K562 (cell line): ENCODE measurements at regions not wholly inside any gene's neighbourhood (a gene's known extent, or its start where the extent isn't known, plus 50 kb on each side); places are given as distances from the start of the nearest gene placed in this dataset.

Source experiments
- ATAC-seq: fragments of 200-7000 bp; cut with Tn5 transposase; 3 replicates; pipeline ENCODE4 v1.9.1; 2020; ENCODE audit warnings: moderate library complexity
- BruUV-seq: library from RNA; stranded (reverse); fragments of 400-500 nt; replicated peaks from 2 replicates; lab custom pipeline; 2021; lab: Mats Ljungman, UMichigan
- CTCF ChIA-PET: fragments of 300-600 bp; formaldehyde crosslinking; extraction: SDS; loops from one replicate; lab custom pipeline; 2021; ENCODE audit warnings: low intra/inter-chr PET ratio; lab: Yijun Ruan, JAX
- POLR2A ChIA-PET: fragments of 300-600, 350-650 bp; sonication (Branson Sonifier 250); formaldehyde crosslinking; extraction: SDS; loops from one replicate; lab custom pipeline; 2021; ENCODE audit warnings: antibody characterized with exemption, inconsistent platforms; lab: Yijun Ruan, JAX
- DNase-seq, 4 experiments: peaks; one replicate each; pipeline versions ENCODE4 v3.0.0 to v3.0.0-alpha.2; 2011 to 2018; ENCODE audit warnings: low spot score in 3 of 4, mixed read lengths in 3 of 4; ENCODE audit errors: extremely low read depth in 1 of 4
- FAIRE-seq: peaks from 2 replicates; lab custom pipeline; 2011; peaks lifted over from hg19 to GRCh38; lab: Jason Lieb, UNC
- H2AFZ ChIP-seq: 2 replicates; pipeline ENCODE4 v1.6.0; 2011; ENCODE audit warnings: low read depth, low read length, control low read depth, inconsistent platforms
- H3K27ac ChIP-seq: fragments of 200-600 bp; 3 replicates; pipeline ENCODE4 v1.8.0; 2011; ENCODE audit warnings: low read depth, mild to moderate bottlenecking, control low read depth, inconsistent platforms, low read length, moderate library complexity, mixed read lengths; ENCODE audit errors: extremely low read depth
- H3K27me3 ChIP-seq, 2 experiments: fragments of 300-600 bp in 1 of 2; 2 replicates in 1 of 2; 3 replicates in 1 of 2; pipeline versions ENCODE4 v1.6.0 to v1.8.0; 2011; ENCODE audit warnings: inconsistent platforms in 2 of 2, low read length in 2 of 2, mild to moderate bottlenecking in 1 of 2, mixed read lengths in 1 of 2, moderate library complexity in 1 of 2; ENCODE audit not compliant: control insufficient read depth in 2 of 2, insufficient read depth in 2 of 2
- H3K36me3 ChIP-seq: fragments of 300-600 bp; 3 replicates; pipeline ENCODE4 v1.8.0; 2011; ENCODE audit warnings: mild to moderate bottlenecking, low read length, inconsistent platforms; ENCODE audit not compliant: control insufficient read depth, insufficient read depth
- H3K4me1 ChIP-seq, 2 experiments: fragments of 200-600 bp in 1 of 2; replicated peaks in 1 of 2; 2 replicates in 1 of 2; 3 replicates in 1 of 2; pipeline versions ENCODE4 v1.5.1 to v1.8.0; 2011; ENCODE audit warnings: inconsistent platforms in 2 of 2, low read length in 2 of 2, mild to moderate bottlenecking in 1 of 2, mixed read lengths in 1 of 2, moderate library complexity in 1 of 2; ENCODE audit not compliant: control insufficient read depth in 2 of 2, insufficient read depth in 2 of 2
- H3K4me2 ChIP-seq: 2 replicates; pipeline ENCODE4 v1.6.1; 2011; ENCODE audit warnings: low read length, control low read depth, inconsistent platforms, mixed read lengths; ENCODE audit not compliant: insufficient read depth
- H3K4me3 ChIP-seq: fragments of 200-600 bp; sonication (generic), shearing (Covaris generic); 2 replicates; pipeline ENCODE4 v1.5.1; 2016; ENCODE audit warnings: control low read depth, inconsistent platforms
- H3K79me2 ChIP-seq: fragments of 200-600 bp; 3 replicates; pipeline ENCODE4 v1.8.0; 2011; ENCODE audit warnings: low read length, inconsistent platforms; ENCODE audit not compliant: control insufficient read depth, insufficient read depth
- H3K9ac ChIP-seq, 2 experiments: 2 replicates each; pipeline versions ENCODE4 v1.6.0 to v1.6.1; 2011; ENCODE audit warnings: low read depth in 2 of 2, low read length in 2 of 2, control low read depth in 1 of 2, inconsistent platforms in 1 of 2, mild to moderate bottlenecking in 1 of 2, mixed read lengths in 1 of 2; ENCODE audit not compliant: insufficient read depth in 1 of 2
- H3K9me1 ChIP-seq: one replicate; pipeline ENCODE4 v1.6.0; 2011; ENCODE audit warnings: inconsistent platforms, mild to moderate bottlenecking, low read length, moderate library complexity; ENCODE audit not compliant: control insufficient read depth, insufficient read depth
- H3K9me3 ChIP-seq: replicated peaks from 2 replicates; pipeline ENCODE4 v1.5.1; 2011; ENCODE audit warnings: low read depth, low read length, inconsistent platforms; ENCODE audit not compliant: control insufficient read depth, insufficient read depth
- H4K20me1 ChIP-seq: replicated peaks from 2 replicates; pipeline ENCODE4 v1.6.1; 2011; ENCODE audit warnings: low read length, inconsistent platforms, mixed read lengths; ENCODE audit not compliant: control insufficient read depth, insufficient read depth
- CHD1 ChIP-seq: fragments of 200-600 bp; sonication (generic); IDR thresholded peaks from one replicate; pipeline ENCODE4 v1.6.1; 2012; ENCODE audit warnings: mild to moderate bottlenecking, moderate library complexity, low read length, inconsistent platforms
- CREM ChIP-seq: IDR thresholded peaks from 2 replicates; pipeline ENCODE4 v1.6.1; 2014; ENCODE audit warnings: antibody characterized with exemption, low read depth
- ELF1 ChIP-seq: fragments of 200-800 bp; sonication (Bioruptor generic); IDR thresholded peaks from 2 replicates; pipeline ENCODE4 v1.6.1; 2016; ENCODE audit warnings: missing genetic modification characterization, missing compliant biosample characterization
- HDGF ChIP-seq: fragments of 450-650 bp; IDR thresholded peaks from 2 replicates; pipeline ENCODE4 v1.6.1; 2016
- JUND ChIP-seq, 2 experiments: IDR thresholded peaks; 2 replicates in 1 of 2; 3 replicates in 1 of 2; pipeline ENCODE4 v1.6.1; 2011; ENCODE audit warnings: borderline replicate concordance in 2 of 2, low read depth in 2 of 2, low read length in 2 of 2, improper control_type of control experiment in 1 of 2, missing biosample characterization in 1 of 2, missing genetic modification characterization in 1 of 2, missing genetic modification reagents in 1 of 2
- MBD2 ChIP-seq: sonication (generic); IDR thresholded peaks from 2 replicates; pipeline ENCODE4 v1.6.1; 2016; ENCODE audit warnings: low read depth, borderline replicate concordance
- MXD1 ChIP-seq: fragments of 250-450 bp; sonication (Bioruptor Pico); IDR thresholded peaks from 2 replicates; pipeline ENCODE4 v1.8.0; 2021; ENCODE audit warnings: borderline replicate concordance, mild to moderate bottlenecking, moderate library complexity; ENCODE audit not compliant: poor library complexity, severe bottlenecking
- SMARCE1 ChIP-seq: fragments of 450-650 bp; IDR thresholded peaks from 2 replicates; pipeline ENCODE4 v1.7.1; 2016; ENCODE audit warnings: mild to moderate bottlenecking
- VEZF1 ChIP-seq: fragments of 200-800 bp; sonication (Bioruptor generic); IDR thresholded peaks from 2 replicates; pipeline ENCODE4 v1.6.1; 2017; ENCODE audit warnings: missing genetic modification characterization, missing compliant biosample characterization
- ZNF444 ChIP-seq: fragments of 250-450 bp; sonication (Bioruptor Pico); IDR thresholded peaks from 2 replicates; pipeline ENCODE4 v1.4.0; 2020; ENCODE audit warnings: mild to moderate bottlenecking, moderate library complexity
- ZNF584 ChIP-seq: fragments of 200-800 bp; sonication (Bioruptor generic); IDR thresholded peaks from 2 replicates; pipeline ENCODE4 v1.6.1; 2016; ENCODE audit warnings: low read depth, mild to moderate bottlenecking, missing genetic modification characterization, missing compliant biosample characterization
- ZNF586 ChIP-seq: fragments of 450-650 bp; formaldehyde crosslinking; conservative IDR thresholded peaks from 2 replicates; pipeline ENCODE4 v1.4.0; 2020; ENCODE audit warnings: mild to moderate bottlenecking, moderate library complexity
- WGBS: fragments of 100-300 bp; shearing (Covaris generic); methylation state at CpG from one replicate; pipeline ENCODE4 v1.1.6; 2016; ENCODE audit warnings: low coverage, mixed read lengths; ENCODE audit not compliant: insufficient coverage; ENCODE audit errors: missing lambda C conversion rate; 5-methylcytosine and 5-hydroxymethylcytosine counted together
- in situ Hi-C: fragments of 300-500 bp; cut with MboI; formaldehyde crosslinking; loops from 4 replicates; pipeline ENCODE4 v1.15.0; 2018; ENCODE audit warnings: inconsistent platforms, mixed read lengths
- intact Hi-C: fragments of 100-400 bp; cut with micrococcal nuclease; formaldehyde crosslinking; loops from 2 replicates; pipeline ENCODE4 v1.14.2; 2022

GRCh38 chr5:125311743-125312142 lies 565.3 kb upstream of the ZNF608 start (continued):
- TF ChIP-seq SMARCE1 (no peak), HDGF (no peak), MXD1 (no peak), JUND (IDR thresholded peaks at IDR 0.05; ENCODE audit: borderline replicate concordance, low read depth, low read length) (no peak), JUND (tag; IDR thresholded peaks at IDR 0.05; ENCODE audit: borderline replicate concordance, low read depth, low read length) (no peak), ELF1 (tag) (no peak)
- TF ChIP-seq, all 486 proteins: peak for 0

GRCh38 chr5:125313555-125313954 lies 567.1 kb upstream of the ZNF608 start:
- no peak overlapping the region for H3K9ac ChIP-seq
- no peaks in the 10 kb centered on the region for H3K36me3 ChIP-seq
- H3K9me3 ChIP-seq = no peaks in the 10 kb centered on the region
- no peak overlapping the region for H3K27ac ChIP-seq
- DNase-seq (no peak), FAIRE-seq (no peak), ATAC-seq (no peak)
- H3K27me3 ChIP-seq = no peaks in the 10 kb centered on the region
- H3K4me2 ChIP-seq = no peak overlapping the region
- POLR2A ChIA-PET = no interaction called here
- intact Hi-C loops = no loop called here
- CTCF ChIA-PET = no interaction called here
- no peaks in the 10 kb centered on the region for H3K9me1 ChIP-seq
- no peak overlapping the region for H2AFZ ChIP-seq
- no peaks in the 10 kb centered on the region for H3K4me1 ChIP-seq
- no peaks in the 10 kb centered on the region for H3K79me2 ChIP-seq
- TF ChIP-seq MBD2 (no peak), CHD1 (no peak), ZNF586 (CRISPR knock-in tag) (no peak), CREM (no peak), ZNF444 (CRISPR knock-in tag) (no peak), VEZF1 (CRISPR knock-in tag) (no peak), ZNF584 (CRISPR knock-in tag) (no peak)
- TF ChIP-seq, all 486 proteins: peak for 0
- no peaks in the 10 kb centered on the region for H4K20me1 ChIP-seq
- WGBS = 0% methylated on average over 4 of the region's 4 CpGs
- in situ Hi-C loops = no loop called here
- BruUV-seq = no TSS peak
- H3K4me3 ChIP-seq = no peak overlapping the region
